HG03378 (cell line): ENCODE measurements at regions not wholly inside any gene's neighbourhood (a gene's known extent, or its start where the extent isn't known, plus 50 kb on each side); places are given as distances from the start of the nearest gene placed in this dataset.

Source experiments
- ATAC-seq: cut with Tn5 transposase; IDR thresholded peaks from one replicate; pipeline ENCODE4 v1.9.1; 2021; ENCODE audit warnings: mild to moderate bottlenecking, moderate library complexity; ENCODE audit not compliant: unreplicated experiment

DNA sequence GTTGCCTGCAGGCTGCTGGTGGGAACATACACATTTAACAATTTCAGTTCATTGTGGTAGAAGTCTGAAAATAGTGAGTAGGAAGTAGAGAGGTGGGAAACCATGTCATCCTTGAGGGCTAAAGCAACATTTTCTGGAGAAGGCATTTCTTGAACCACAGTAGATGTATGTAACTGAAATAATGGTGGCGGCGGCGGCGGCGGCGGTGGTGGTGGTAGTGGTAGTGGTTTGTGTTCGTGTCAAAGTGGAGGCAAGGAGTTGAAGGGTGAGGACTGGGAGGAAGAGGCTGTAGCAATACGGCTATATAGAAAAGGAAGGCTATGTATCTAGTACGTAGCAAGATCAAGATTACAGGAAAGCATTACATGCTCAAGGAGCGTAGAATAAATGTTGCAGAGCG lies 1381.6 kb upstream of the TENM3 start:
- no peak for ATAC-seq

DNA sequence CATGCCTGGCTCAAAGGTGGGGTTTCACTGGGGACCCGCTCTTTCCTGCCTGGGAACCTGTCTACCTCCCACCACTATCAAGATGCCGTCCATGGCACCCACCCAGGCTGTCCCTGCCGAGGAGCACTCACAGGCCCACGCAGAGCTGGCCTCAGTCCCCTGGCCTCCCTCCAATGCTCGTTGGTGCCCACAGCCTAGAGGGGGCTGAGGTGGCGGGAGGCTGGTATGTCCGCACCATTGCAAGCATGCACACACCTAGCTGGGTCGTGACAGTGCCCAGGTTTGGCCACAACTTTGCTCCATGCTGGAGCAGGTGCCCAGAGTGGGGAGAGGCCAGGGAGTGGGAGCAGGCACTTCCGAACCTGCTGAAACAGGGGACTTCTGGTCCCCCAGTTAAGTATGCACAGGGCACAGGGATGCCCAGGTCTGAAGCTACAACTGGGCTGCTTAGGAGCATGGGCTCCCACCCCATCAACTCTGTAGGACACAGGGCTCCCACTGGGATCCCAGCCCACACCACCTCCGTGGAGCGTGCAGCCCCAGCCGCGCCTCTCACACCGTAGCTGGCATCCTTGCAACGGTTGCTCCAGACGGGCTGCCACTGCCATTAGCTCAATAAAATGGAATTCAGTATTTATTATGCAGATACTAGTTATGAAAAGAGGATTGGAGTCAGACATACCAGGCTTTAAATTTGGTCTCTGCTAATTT lies 1376.1 kb upstream of the TENM3 start:
- ATAC-seq = no peak

DNA sequence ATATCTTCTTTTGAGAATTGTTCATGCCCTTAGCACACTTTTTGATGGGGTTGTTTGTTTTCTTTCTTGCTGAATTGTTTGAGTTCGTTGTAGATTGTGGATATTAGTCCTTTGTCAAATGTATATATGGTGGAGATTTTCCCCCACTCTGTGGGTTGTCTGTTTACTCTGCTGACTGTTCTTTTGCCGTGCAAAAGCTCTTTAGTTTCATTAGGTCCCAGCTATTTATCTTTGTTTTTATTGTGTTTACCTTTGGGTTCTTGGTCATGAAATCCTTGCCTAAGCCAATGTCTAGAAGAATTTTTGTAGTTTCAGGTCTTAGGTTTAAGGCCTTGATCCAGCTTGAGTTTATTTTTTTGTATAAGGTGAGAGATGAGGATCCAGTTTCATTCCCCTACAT lies 1372.6 kb upstream of the TENM3 start:
- no peak for ATAC-seq

DNA sequence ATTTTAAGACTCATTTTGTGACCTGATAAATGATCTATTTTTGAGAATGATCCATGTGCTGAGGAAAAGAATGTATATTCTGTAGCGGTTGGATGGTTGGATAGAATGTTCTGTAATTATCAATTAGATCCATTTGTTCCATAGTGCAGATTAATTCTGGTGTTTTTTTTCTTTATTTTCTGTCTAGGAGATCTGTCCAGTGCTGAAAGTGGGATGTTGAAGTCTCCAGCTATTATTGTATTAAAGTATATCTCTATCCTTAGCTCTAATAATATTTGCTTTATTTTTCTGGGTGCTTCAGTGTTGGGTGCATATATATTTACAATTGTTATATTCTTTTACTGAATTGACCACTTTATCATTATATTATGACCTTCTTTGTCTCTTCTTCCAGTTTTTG lies 1344.9 kb upstream of the TENM3 start:
- no peak for ATAC-seq

DNA sequence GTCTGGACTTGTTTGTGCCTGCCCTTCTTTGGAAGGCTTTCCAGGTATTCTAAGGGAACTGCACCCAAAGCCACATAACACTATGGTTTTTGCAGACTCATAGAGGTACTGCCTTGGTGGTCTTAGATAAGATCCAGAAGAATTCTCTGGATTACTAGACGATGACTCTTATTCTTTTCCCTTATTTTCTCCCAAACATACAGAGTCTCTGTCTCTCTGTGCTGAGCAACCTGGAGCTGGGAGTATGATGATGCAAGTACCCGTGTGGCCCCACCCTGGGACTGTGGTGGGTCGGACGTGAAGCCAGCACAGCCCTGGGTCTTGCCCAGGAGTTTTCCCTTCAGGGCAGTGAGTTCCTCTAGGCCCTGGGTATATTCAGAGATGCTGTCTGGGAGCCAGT lies 1342.4 kb upstream of the TENM3 start:
- ATAC-seq = no peak

DNA sequence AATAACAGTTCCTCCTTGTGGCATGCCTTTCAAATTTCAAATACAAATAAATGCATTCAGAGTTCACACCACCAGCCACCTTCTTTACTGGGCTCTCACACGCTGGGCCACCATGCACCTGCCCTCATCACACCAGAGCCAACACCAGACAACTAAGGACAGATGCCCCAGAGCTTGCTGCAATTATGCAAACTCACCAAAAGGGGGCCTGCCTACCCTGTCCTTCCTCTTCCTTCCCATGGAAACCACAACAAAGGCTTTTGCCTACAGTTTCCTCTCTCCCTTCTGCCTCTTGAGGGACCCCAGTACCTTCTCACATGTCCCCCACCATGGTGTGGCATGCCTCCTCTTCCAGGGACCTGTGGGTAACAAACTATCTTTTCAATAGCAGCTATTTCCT lies 1333.9 kb upstream of the TENM3 start:
- ATAC-seq = no peak

DNA sequence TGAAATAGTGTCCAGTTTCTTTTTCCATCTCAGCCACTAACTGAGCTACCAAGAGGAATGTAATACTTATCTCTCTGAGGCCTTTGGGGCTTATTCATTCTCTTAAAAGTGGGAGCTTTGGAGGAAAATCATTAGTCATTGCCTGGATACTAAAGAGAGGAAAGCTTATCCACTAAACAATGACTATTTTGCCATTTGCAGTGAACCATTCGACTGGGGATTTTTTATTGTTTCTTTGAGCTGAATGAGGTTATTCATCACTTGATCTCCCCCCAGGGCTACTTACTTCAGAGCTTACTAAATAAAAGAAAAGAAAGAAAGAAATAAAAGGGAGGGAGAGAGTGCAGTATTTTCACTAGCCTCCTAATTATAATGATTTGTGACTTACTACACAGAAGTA lies 1329.5 kb upstream of the TENM3 start:
- ATAC-seq = no peak

DNA sequence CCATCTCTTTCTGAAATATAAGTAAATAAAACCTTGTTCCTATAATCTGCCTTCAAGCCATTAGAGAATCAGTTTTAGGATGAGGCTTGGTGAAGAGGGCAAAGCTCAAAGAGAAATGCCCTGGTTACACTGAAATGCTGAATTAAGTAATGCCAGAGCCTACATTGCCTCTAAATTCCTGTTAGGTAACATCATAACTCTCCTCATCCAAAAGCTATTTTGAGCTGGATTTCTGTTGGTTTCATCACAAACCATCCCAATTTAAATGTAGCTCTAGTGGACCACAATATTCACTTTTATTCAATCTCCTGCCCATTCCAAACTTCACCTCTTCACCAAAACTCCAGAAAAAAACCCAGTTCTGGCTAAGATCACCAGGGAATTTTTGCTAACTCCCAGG lies 1319.7 kb upstream of the TENM3 start:
- ATAC-seq = no peak

DNA sequence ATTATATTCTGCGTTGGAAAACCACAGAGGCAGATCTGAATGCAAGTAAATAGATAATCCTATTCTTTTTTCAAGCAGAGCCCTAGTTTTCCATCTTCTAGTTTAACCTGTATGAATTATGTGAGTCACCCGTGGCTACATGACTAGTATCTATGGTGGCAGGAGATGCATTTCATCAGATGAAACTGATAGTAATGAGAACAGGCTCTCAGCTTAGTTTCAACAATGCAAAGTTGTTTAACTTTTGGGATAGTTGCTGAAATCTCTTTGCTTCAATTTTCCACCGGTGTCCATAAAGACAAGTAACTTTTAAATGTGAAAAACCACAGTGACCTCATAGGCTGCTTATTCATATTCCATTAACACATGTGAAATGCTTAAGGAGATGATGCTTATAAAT lies 1317.4 kb upstream of the TENM3 start:
- no peak for ATAC-seq

DNA sequence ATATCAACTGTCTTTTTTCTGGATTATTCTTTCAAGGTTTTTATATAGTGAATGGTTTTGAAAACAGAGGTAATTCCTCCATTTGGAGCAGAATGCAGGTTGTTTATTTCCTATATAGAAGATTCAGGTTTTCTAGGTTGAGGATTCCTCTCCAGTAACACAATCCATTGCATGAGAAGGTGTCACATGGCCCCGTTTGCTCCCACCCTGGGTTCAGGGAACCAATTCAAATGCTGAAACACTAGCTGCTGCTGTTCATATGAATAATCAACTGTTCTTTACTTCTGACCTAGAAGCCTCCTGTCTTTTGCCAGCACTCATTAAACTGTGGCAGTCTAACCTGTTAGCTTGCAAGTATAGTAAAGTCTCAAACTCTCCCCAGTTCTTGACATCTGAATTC lies 1316.9 kb upstream of the TENM3 start:
- ATAC-seq = no peak

DNA sequence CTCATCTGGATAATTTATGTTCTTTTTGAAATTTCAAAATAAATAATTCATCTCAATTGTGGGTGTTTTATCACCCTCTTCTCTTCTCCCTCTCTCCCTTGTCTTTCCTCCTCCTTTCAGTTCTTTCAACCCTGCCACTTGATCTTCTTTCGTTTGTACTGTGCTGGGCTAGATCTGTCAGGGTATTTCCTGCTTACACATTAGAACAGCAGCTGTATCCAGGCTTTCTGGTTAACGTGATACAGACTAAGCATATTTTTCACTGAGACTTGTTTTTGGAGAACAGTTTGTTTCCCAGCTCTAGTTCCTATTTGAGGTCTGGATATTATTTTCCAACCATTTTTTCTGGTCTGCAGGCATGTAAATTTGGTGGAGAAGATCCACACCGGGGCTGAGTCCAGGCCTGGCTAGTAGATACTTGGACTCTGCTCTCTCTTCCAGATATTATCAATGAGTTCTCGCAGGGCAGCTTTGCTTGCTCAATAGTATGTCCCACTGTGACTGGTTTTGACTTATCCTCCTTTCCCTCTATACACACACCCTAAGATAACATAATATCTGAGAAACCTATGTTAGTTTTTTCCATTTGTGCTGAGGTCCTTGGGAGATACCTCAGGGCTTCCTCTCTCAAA lies 1310.7 kb upstream of the TENM3 start:
- no peak for ATAC-seq

DNA sequence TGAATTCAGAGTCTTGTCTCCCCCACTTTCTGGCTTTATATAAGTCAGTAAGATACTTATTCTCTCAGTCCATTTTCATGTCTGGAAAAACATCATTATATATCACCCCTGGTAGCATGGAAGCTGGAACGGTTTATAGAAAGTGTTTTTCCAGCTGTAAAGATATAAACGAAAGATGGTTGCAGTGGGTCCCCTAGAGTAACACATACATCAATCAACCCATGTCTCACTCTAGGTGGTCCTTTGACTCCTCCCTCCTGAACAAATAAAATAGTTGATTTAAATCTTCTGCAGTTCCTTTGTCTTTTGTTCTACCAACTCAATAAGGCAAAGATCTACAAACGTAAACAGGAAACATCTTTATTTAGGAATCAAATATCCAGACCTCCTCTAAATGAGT lies 1306.1 kb upstream of the TENM3 start:
- no peak for ATAC-seq

DNA sequence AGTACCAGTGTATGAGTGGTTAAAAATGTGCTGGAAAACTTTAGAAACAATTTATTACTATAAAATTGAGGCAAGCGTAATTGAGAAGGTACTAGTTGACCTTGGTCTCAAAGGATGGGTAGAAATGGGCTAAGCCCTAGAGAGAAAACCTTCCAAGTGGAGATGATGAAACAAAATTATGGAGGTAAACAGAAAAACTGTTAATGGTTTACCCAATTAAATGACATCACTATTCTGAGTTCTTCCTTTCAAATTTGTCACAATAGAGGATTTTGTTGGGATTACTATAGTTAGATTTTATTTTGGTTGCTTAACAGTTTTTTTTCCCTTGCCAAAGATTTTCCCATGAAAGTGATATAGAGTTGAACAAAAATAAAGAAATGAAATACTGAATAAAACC lies 1302.5 kb upstream of the TENM3 start:
- no peak for ATAC-seq

DNA sequence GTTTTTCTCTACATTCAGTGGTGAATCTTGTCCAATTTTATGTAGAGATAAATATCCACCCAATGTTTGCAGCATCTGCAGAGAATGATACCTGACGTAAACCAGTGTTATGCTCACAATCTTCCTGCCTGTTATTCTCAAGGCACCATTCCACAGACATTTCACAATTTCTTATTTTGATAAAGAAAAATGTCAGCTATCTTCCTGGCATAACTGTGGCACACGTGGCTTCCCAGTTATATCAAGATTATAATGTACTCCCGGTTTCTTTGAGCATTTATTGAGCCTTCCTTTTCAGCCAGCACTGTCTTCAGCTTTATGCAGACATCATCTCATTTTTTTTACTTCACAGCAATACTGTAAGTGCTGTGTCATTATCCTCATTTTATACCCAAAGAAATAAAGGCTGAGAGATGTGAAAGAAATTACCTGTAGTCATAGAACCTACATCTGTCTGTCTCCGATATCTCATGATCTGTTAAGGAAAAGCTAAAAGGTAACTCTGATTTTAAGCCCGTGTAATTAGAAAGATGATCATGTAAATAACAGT lies 1300.8 kb upstream of the TENM3 start:
- no peak for ATAC-seq

DNA sequence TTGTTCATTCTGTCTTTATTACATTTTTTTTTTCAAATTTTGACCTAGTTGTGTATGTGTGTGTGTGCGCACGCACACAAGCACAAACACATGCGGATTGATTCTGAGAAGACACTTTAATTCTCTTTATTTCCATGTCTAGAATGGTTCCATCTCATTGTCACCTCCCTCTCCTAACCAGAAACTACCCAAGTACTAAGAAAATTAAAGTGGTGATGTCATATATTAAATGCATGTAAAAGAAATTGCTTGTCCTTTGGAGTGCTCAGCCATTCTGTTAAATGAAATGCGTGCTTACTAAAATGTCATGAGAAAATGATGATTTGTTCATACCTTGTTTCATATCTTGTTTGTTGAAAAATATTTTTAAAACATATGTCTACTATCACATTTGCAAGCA lies 1297.0 kb upstream of the TENM3 start:
- ATAC-seq = no peak

DNA sequence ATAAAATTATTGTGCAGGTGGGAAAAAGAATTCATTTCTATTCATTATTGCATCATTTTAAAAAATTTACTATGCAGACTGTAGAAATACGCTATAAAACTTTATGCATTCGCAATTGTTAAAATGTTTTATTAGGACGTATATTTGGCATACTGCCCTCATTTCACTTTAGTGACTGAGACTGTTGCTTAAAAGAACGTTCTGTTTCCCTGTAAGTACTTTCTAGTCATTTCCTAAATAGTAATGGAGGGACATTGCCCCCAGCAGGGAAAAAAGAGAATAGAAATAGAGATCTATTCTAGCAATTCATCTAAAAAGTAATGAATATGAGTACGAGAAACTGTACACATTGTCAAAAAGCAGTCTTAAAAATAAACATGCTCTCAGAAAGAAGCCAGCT lies 1295.8 kb upstream of the TENM3 start:
- ATAC-seq = no peak

DNA sequence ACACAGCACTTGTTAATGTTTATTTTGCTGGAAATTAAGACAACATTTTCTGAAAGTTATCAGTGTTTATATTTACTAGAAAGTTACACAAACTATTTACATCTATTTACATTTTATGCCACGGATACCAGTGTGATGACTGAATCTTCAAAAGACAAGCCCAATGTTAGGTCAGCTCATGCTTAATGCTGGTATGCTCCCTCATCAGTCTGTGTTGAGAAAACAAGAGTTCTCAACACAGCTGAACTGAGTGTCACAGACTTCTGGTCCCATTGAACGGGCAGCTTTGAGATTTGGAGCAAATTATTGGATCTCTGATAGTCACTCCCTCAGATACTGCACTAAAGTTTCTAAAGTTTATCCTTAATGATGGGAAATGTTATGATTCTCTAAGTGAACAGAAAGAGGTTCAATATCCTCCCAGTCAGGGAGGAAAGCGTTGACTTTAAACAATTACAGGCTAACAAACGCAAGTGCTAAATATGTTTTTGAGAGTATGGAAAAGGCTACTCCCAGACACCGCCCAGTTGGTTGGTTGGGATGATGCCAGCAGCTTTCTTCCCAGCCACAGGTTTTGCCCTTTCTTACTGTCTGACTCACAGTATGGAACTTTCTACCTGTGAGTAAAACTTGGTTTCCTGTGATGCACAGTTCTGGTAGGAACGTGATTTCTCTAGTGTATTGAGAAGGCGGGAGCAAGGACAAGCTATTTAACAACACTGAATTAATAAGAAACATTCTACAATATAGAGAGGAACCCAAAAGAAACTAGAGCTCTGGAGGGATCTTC lies 1293.6 kb upstream of the TENM3 start:
- ATAC-seq = no peak

DNA sequence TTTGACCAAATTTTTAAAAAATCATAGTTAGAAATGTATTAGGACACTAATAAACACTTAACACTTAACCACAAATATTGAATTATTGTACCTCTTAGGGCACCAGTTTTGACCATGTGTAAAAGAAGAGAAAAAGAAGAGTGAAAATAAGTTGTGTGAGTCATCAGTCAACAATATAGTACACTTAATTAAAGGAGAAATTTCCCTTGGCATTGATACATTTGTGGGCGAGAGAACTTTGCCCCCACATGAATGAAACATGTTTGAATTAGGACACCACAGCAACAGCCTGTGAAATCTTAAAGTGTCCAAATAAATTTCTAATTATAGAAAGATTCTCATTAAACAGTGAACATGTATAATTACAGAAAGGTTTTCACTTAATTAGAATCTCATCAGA lies 1292.8 kb upstream of the TENM3 start:
- no peak for ATAC-seq

DNA sequence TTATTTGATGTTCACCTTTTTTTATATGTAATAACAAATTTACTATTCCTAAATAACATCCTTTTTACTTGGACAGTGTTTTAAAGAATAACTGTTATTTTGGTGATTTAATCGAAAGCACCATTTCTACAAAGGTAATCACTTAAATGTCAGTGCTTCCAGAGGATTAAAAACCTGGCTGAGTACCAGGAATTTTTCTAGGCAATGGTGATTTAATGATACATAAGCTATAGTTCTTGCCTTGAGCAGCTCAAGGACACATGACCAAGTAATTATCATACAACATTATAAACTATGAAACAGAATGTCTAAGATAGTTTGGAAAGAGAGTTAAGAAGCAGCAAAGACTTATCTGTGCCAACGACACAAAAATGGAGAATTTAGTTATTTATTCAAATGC lies 1291.9 kb upstream of the TENM3 start:
- ATAC-seq = no peak

DNA sequence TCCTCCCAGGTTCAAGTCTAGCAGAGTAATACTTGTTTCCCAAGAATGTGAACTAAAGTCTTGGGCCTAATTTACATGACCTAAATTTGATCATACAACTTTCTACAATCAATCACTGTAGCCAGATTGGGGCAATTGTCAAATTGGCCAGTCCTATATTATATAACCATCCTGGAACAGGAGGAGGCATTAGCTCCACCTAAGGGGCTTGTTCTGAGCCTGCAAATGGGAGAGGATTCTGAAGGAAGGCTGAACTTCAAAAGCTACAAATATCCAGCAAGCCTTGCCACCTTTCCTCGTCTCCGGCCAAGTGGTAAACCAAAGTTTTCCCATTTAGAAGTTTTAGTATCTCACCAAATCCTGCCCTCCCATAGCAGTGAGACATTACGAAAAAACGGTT lies 1289.6 kb upstream of the TENM3 start:
- ATAC-seq = no peak

DNA sequence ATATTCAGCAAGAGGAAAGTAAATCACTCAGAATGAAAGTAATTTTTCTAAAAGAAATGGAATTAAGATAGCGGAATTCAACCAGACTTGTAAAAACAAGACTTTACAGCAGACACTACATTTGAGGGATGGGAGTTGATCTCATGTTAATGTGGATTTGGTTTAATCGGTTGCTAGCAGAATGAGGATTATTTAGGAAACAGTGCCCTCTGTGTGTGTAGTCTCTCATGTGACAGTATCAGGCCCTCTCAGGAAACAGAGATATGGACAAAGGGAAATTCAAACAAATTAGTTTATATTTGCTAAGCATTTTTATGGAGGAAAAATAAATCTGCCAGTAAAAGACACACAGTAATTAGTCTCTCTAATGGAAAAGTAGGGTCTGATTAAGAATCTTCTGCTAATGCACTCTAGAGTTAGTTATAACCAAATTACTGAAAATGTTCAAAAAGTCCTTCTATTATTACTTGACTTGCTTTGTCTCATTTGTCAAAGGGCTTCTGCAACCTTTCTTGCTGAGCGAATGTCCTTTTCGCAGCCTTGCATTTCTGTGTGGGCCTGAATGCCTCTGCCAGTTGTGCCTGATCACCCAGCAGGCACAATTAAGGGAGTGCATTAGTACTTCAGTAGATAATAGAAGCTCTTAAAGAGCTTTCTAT lies 1282.3 kb upstream of the TENM3 start:
- no peak for ATAC-seq
